HepG2 (cell line): ENCODE measurements at regions not wholly inside any gene's neighbourhood (a gene's known extent, or its start where the extent isn't known, plus 50 kb on each side); places are given as distances from the start of the nearest gene placed in this dataset.

Source experiments
- ATAC-seq: fragments of 200-7000 bp; cut with Tn5 transposase; 3 replicates; pipeline ENCODE4 v1.9.1; 2020; ENCODE audit warnings: mild to moderate bottlenecking, moderate library complexity
- BruUV-seq: library from RNA; stranded (reverse); fragments of 400-500 nt; replicated peaks from 2 replicates; lab custom pipeline; 2021; lab: Mats Ljungman, UMichigan
- CTCF ChIA-PET: fragments of 300-600 bp; formaldehyde crosslinking; extraction: SDS; loops from one replicate; lab custom pipeline; 2021; ENCODE audit warnings: low total read pairs, inconsistent platforms, low intra/inter-chr PET ratio; lab: Yijun Ruan, JAX
- POLR2A ChIA-PET: fragments of 350-600 bp; sonication (Branson Sonifier 250); formaldehyde crosslinking; loops from one replicate; lab custom pipeline; 2020; ENCODE audit warnings: antibody characterized with exemption, inconsistent platforms; lab: Yijun Ruan, JAX
- DNase-seq: peaks from one replicate; pipeline ENCODE4 v3.0.0-alpha.2; 2015; ENCODE audit warnings: low spot score
- FAIRE-seq: peaks from 3 replicates; lab custom pipeline; 2011; peaks lifted over from hg19 to GRCh38; lab: Jason Lieb, UNC
- H2AFZ ChIP-seq: one replicate; pipeline ENCODE4 v1.6.1; 2011; ENCODE audit warnings: low read length, inconsistent platforms
- H3K27ac ChIP-seq: fragments of 300-600 bp; 3 replicates; pipeline ENCODE4 v1.8.0; 2011; ENCODE audit warnings: mixed run types, mild to moderate bottlenecking, mixed read lengths, low read length, inconsistent platforms; ENCODE audit not compliant: insufficient read depth; ENCODE audit errors: extremely low read length
- H3K27me3 ChIP-seq, 2 experiments: fragments of 200-600 bp in 1 of 2; 2 replicates in 1 of 2; 3 replicates in 1 of 2; pipeline versions ENCODE4 v1.6.0 to v1.8.0; 2011; ENCODE audit warnings: low read length in 2 of 2, mild to moderate bottlenecking in 2 of 2, moderate library complexity in 2 of 2, inconsistent platforms in 1 of 2; ENCODE audit not compliant: insufficient read depth in 2 of 2, control insufficient read depth in 1 of 2
- H3K36me3 ChIP-seq, 2 experiments: fragments of 200-600 bp in 1 of 2; replicated peaks in 1 of 2; 2 replicates in 1 of 2; 3 replicates in 1 of 2; pipeline versions ENCODE4 v1.5.1 to v1.8.0; 2011; ENCODE audit warnings: low read length in 2 of 2, inconsistent platforms in 1 of 2; ENCODE audit not compliant: insufficient read depth in 2 of 2, control insufficient read depth in 1 of 2
- H3K4me1 ChIP-seq: 2 replicates; pipeline ENCODE4 v1.5.1; 2012; ENCODE audit warnings: low read length, inconsistent platforms; ENCODE audit not compliant: insufficient read depth
- H3K4me2 ChIP-seq: 2 replicates; pipeline ENCODE4 v1.6.0; 2011; ENCODE audit warnings: low read depth, low read length, inconsistent platforms
- H3K4me3 ChIP-seq, 3 experiments: fragments of 200-600 bp in 1 of 3; sonication (generic), shearing (Covaris generic) in 1 of 3; replicated peaks in 1 of 3; 2 replicates each; pipeline ENCODE4 v1.5.1; 2011 to 2016; ENCODE audit warnings: low read length in 3 of 3, inconsistent platforms in 2 of 3, low read depth in 2 of 3, mild to moderate bottlenecking in 2 of 3, control low read depth in 1 of 3, mixed read lengths in 1 of 3; ENCODE audit not compliant: insufficient read depth in 1 of 3
- H3K79me2 ChIP-seq: one replicate; pipeline ENCODE4 v1.6.1; 2011; ENCODE audit warnings: low read length, inconsistent platforms; ENCODE audit not compliant: insufficient read depth
- H3K9ac ChIP-seq: 2 replicates; pipeline ENCODE4 v1.6.0; 2011; ENCODE audit warnings: mild to moderate bottlenecking, low read depth, low read length, inconsistent platforms; ENCODE audit not compliant: insufficient read depth
- H3K9me3 ChIP-seq: 2 replicates; pipeline ENCODE4 v1.5.1; 2012; ENCODE audit warnings: mild to moderate bottlenecking, low read length
- H4K20me1 ChIP-seq: 2 replicates; pipeline ENCODE4 v1.6.0; 2011; ENCODE audit warnings: inconsistent platforms, mild to moderate bottlenecking, low read length, moderate library complexity; ENCODE audit not compliant: insufficient read depth
- AGO1 ChIP-seq: fragments of 200-400 bp; formaldehyde crosslinking; IDR thresholded peaks from 2 replicates; pipeline ENCODE4 v1.6.1; 2017; ENCODE audit warnings: mild to moderate bottlenecking, low read depth, low read length, moderate library complexity; ENCODE audit not compliant: poor library complexity, severe bottlenecking
- HOXA7 ChIP-seq: sonication (generic); formaldehyde crosslinking; IDR thresholded peaks from 2 replicates; pipeline ENCODE4 v1.8.1; 2022; ENCODE audit warnings: mild to moderate bottlenecking, missing genetic modification reagents, moderate library complexity
- ISX ChIP-seq: sonication (generic); formaldehyde crosslinking; conservative IDR thresholded peaks from 2 replicates; pipeline ENCODE4 v1.5.0; 2020; ENCODE audit warnings: missing genetic modification reagents
- PHF5A ChIP-seq: IDR thresholded peaks from one replicate; pipeline ENCODE4 v1.6.1; 2018; ENCODE audit warnings: low read depth, missing genetic modification reagents; ENCODE audit not compliant: unreplicated experiment
- RXRB ChIP-seq: IDR thresholded peaks from 2 replicates; pipeline ENCODE4 v1.6.1; 2016; ENCODE audit warnings: borderline replicate concordance, missing genetic modification reagents, missing compliant biosample characterization
- SMARCE1 ChIP-seq: fragments of 450-650 bp; IDR thresholded peaks from 2 replicates; pipeline ENCODE4 v1.6.1; 2017; ENCODE audit warnings: borderline replicate concordance
- SOX6 ChIP-seq, 2 experiments: fragments of 450-650 bp in 1 of 2; sonication (generic) in 1 of 2; formaldehyde crosslinking in 1 of 2; IDR thresholded peaks; 2 replicates each; pipeline versions ENCODE4 v1.4.0 to v1.6.1; 2017 to 2020; ENCODE audit warnings: antibody characterized with exemption in 1 of 2, mild to moderate bottlenecking in 1 of 2, missing genetic modification reagents in 1 of 2
- SRF ChIP-seq: IDR thresholded peaks from 2 replicates; pipeline ENCODE4 v1.6.1; 2011; ENCODE audit warnings: mild to moderate bottlenecking, low read depth, low read length, moderate library complexity
- ZBTB42 ChIP-seq: sonication (generic); formaldehyde crosslinking; IDR thresholded peaks from 2 replicates; pipeline ENCODE4 v1.5.0; 2020; ENCODE audit warnings: mild to moderate bottlenecking, missing genetic modification reagents
- ZNF292 ChIP-seq: sonication (generic); formaldehyde crosslinking; IDR thresholded peaks from 2 replicates; pipeline ENCODE4 v1.8.1; 2022; ENCODE audit warnings: mild to moderate bottlenecking, low read depth, missing genetic modification reagents, borderline replicate concordance
- ZNF749 ChIP-seq: sonication (generic); formaldehyde crosslinking; IDR thresholded peaks from 2 replicates; pipeline ENCODE4 v1.8.0; 2022; ENCODE audit warnings: mild to moderate bottlenecking, missing genetic modification reagents, moderate library complexity, borderline replicate concordance
- ZNF768 ChIP-seq: sonication (generic); formaldehyde crosslinking; IDR thresholded peaks from 2 replicates; pipeline ENCODE4 v1.4.0; 2020; ENCODE audit warnings: missing genetic modification reagents
- ZNF792 ChIP-seq: IDR thresholded peaks from 2 replicates; pipeline ENCODE4 v1.6.1; 2016
- ZNF83 ChIP-seq: sonication (generic); formaldehyde crosslinking; IDR thresholded peaks from 2 replicates; pipeline ENCODE4 v1.4.0; 2020; ENCODE audit warnings: missing genetic modification reagents, mild to moderate bottlenecking, borderline replicate concordance
- in situ Hi-C: cut with HindIII; loops from 2 replicates; pipeline ENCODE4 v1.10.0; 2017; ENCODE audit warnings: low pct_unique_long_range_greater_than_20kb; ENCODE audit not compliant: extremely low pct_ligation_motif_present
- intact Hi-C: fragments of 100-400 bp; cut with micrococcal nuclease; formaldehyde crosslinking; loops from one replicate; pipeline ENCODE4 v1.10.0; 2022; ENCODE audit not compliant: unreplicated experiment
- TF ChIP-seq, protein P1 (sequence below): sonication (generic); formaldehyde crosslinking; IDR thresholded peaks from 2 replicates; pipeline ENCODE4 v1.4.0; 2020; ENCODE audit warnings: missing genetic modification reagents, borderline replicate concordance
- TF ChIP-seq, protein P2 (sequence below): sonication (generic); formaldehyde crosslinking; IDR thresholded peaks from 2 replicates; pipeline ENCODE4; 2020; ENCODE audit warnings: missing genetic modification reagents, mild to moderate bottlenecking, borderline replicate concordance
- TF ChIP-seq, protein P3 (sequence below): sonication (generic); formaldehyde crosslinking; IDR thresholded peaks from 2 replicates; pipeline ENCODE4 v1.4.0; 2020; ENCODE audit warnings: missing genetic modification reagents, low read depth, mild to moderate bottlenecking, borderline replicate concordance
- TF ChIP-seq, protein P4 (sequence below): sonication (generic); formaldehyde crosslinking; IDR thresholded peaks from 2 replicates; pipeline ENCODE4 v1.4.0; 2020; ENCODE audit warnings: mild to moderate bottlenecking, low read depth, missing genetic modification reagents

DNA sequence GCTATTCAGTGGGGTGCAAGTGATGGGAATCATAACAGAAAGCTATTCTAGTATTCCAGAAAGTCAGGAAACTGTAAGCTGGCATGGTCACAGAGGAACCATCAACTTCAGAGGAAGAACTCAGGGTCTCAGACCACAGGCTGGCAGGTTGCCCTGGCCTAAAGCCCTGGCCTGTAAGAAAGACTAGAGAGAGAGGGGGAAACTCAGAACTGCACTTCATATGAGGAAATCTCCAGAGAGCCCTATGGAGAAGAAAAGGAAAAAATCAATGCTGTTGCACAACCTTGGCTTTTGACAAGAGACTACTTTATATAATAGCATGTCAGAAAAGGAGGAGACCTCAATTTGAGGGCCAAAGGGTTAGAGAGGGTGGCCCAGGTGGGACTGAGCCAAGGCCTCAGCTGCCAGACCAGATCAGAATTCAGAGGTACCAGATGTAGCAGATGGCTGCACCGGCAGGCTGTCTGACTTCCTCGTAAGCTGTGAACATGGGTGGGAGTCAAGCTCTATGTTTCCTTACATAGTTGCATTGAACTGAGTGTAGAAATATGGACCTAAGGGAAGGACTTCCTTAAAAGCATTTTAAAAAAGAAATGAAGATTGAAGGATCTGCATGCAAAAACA, 333.8 kb downstream of the PDCD6IP start (continued):
- TF ChIP-seq HOXA7 (no peak), ISX (CRISPR knock-in tag) (no peak), SRF (no peak), SOX6 (IDR thresholded peaks at IDR 0.05) (no peak), SOX6 (CRISPR knock-in tag; IDR thresholded peaks at IDR 0.05) (no peak), ZNF83 (CRISPR knock-in tag) (no peak), SMARCE1 (no peak), ZNF768 (no peak), AGO1 (no peak), RXRB (CRISPR knock-in tag) (no peak), PHF5A (CRISPR knock-in tag) (no peak)
- TF ChIP-seq, protein P1, sequence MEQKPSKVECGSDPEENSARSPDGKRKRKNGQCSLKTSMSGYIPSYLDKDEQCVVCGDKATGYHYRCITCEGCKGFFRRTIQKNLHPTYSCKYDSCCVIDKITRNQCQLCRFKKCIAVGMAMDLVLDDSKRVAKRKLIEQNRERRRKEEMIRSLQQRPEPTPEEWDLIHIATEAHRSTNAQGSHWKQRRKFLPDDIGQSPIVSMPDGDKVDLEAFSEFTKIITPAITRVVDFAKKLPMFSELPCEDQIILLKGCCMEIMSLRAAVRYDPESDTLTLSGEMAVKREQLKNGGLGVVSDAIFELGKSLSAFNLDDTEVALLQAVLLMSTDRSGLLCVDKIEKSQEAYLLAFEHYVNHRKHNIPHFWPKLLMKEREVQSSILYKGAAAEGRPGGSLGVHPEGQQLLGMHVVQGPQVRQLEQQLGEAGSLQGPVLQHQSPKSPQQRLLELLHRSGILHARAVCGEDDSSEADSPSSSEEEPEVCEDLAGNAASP (CRISPR knock-in tag): no peak

DNA sequence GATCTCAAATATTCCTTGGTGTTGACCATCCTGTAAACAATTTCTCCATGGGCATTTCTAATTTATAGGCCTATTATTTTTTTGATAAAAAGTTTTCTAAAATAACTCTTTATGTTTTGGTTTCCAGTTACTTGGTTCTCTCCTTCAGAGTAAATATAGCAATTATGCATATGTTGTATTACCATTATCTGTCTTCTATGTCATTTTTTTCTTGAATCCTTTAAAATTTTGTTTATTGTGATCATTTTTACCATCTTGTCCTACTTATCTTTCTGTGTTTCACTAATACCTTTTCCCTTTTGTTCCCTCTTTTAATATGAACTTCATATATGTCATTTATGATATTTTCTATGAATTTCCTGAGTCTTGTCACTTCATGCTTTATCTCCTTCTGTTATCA, 341.1 kb downstream of the PDCD6IP start:
- POLR2A ChIA-PET: no interaction called here
- no peak overlapping the region for H3K27ac ChIP-seq
- H3K4me3 ChIP-seq: no peak overlapping the region
- no peaks in the 10 kb centered on the region for H3K79me2 ChIP-seq
- H3K9me3 ChIP-seq: no peaks in the 10 kb centered on the region
- no peaks in the 10 kb centered on the region for H4K20me1 ChIP-seq
- H3K36me3 ChIP-seq: no peaks in the 10 kb centered on the region
- intact Hi-C loops (no loop called here), in situ Hi-C loops (no loop called here)
- no peak overlapping the region for H2AFZ ChIP-seq
- CTCF ChIA-PET: no interaction called here
- H3K27me3 ChIP-seq: no peaks in the 10 kb centered on the region
- no peaks in the 10 kb centered on the region for H3K4me1 ChIP-seq
- FAIRE-seq (no peak), ATAC-seq (no peak), DNase-seq (no peak)
- no peak overlapping the region for H3K9ac ChIP-seq
- BruUV-seq: no TSS peak
- no peak overlapping the region for H3K4me2 ChIP-seq
- no peak for TF ChIP-seq ZBTB42
- TF ChIP-seq, protein P2, sequence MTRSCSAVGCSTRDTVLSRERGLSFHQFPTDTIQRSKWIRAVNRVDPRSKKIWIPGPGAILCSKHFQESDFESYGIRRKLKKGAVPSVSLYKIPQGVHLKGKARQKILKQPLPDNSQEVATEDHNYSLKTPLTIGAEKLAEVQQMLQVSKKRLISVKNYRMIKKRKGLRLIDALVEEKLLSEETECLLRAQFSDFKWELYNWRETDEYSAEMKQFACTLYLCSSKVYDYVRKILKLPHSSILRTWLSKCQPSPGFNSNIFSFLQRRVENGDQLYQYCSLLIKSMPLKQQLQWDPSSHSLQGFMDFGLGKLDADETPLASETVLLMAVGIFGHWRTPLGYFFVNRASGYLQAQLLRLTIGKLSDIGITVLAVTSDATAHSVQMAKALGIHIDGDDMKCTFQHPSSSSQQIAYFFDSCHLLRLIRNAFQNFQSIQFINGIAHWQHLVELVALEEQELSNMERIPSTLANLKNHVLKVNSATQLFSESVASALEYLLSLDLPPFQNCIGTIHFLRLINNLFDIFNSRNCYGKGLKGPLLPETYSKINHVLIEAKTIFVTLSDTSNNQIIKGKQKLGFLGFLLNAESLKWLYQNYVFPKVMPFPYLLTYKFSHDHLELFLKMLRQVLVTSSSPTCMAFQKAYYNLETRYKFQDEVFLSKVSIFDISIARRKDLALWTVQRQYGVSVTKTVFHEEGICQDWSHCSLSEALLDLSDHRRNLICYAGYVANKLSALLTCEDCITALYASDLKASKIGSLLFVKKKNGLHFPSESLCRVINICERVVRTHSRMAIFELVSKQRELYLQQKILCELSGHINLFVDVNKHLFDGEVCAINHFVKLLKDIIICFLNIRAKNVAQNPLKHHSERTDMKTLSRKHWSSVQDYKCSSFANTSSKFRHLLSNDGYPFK: no peak
- TF ChIP-seq, protein P3, sequence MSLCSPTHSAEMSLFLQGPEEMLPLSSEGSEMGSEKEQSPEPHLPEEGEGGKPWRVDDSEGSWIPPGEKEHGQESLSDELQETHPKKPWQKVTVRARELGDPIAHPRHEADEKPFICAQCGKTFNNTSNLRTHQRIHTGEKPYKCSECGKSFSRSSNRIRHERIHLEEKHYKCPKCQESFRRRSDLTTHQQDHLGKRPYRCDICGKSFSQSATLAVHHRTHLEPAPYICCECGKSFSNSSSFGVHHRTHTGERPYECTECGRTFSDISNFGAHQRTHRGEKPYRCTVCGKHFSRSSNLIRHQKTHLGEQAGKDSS (CRISPR knock-in tag): no peak
- TF ChIP-seq ZNF292 (CRISPR knock-in tag): no peak
- TF ChIP-seq, protein P4, sequence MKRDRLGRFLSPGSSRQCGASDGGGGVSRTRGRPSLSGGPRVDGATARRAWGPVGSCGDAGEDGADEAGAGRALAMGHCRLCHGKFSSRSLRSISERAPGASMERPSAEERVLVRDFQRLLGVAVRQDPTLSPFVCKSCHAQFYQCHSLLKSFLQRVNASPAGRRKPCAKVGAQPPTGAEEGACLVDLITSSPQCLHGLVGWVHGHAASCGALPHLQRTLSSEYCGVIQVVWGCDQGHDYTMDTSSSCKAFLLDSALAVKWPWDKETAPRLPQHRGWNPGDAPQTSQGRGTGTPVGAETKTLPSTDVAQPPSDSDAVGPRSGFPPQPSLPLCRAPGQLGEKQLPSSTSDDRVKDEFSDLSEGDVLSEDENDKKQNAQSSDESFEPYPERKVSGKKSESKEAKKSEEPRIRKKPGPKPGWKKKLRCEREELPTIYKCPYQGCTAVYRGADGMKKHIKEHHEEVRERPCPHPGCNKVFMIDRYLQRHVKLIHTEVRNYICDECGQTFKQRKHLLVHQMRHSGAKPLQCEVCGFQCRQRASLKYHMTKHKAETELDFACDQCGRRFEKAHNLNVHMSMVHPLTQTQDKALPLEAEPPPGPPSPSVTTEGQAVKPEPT: no peak
- no peak for TF ChIP-seq ZNF792 (CRISPR knock-in tag)
- no peak for TF ChIP-seq ZNF749 (CRISPR knock-in tag)
